SK-N-MC (cell line): ENCODE measurements at regions not wholly inside any gene's neighbourhood (a gene's known extent, or its start where the extent isn't known, plus 50 kb on each side); places are given as distances from the start of the nearest gene placed in this dataset.

Experiments
- EZH2 ChIP-seq: fragments of 200-600 bp; sonication (generic); IDR thresholded peaks from one replicate; pipeline ENCODE4 v1.6.1; 2017; ENCODE audit warnings: antibody characterized with exemption
- FOXP2 ChIP-seq: optimal IDR thresholded peaks from 2 replicates; pipeline ENCODE3; 2011; ENCODE audit warnings: mild to moderate bottlenecking, moderate library complexity; ENCODE audit not compliant: insufficient read depth; ENCODE audit errors: extremely low read length, control extremely low read depth
- POLR2AphosphoS5 ChIP-seq: IDR thresholded peaks from 2 replicates; pipeline ENCODE4 v1.6.1; 2012; ENCODE audit warnings: mild to moderate bottlenecking, low read depth, low read length, borderline replicate concordance

DNA sequence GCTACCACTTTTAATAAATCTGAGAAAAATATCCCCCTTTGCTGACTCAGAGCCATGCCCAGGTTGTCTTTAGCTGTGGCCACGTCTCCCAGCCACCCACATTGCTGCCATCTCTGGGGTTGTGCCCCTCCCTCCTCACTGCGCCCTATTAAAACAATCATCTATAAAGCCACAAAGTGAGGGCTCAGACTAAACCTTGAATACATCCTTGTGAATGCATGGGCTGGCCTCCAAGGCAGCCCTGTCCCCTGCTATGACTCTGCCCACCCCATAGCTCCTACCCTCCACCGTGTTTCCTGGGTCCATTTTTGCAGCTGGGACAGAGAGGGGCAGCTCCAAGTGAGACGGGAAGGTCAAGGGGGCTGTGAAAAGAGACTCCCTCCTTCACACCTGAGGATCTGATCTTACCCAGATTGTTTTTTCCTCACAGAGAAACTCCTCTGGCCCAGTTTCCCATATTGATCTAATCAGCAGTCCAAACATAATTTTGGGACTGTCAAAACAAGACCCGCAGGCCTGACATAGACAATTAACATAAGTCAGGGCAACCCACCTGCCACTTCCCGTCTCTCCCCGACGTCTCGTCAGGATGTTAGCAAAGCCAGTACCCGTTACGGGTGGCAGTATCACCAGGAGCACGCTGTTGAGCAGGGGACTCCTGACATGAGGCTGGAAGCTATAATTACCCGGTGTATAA lies 199.0 kb downstream of the KATNAL1 start:
- TF ChIP-seq EZH2 (no peak), FOXP2 (no peak), POLR2AphosphoS5 (no peak)
